ENCODE measurements at regions not wholly inside any gene's neighbourhood (a gene's known extent, or its start where the extent isn't known, plus 50 kb on each side); places are given as distances from the start of the nearest gene placed in this dataset.

DNA sequence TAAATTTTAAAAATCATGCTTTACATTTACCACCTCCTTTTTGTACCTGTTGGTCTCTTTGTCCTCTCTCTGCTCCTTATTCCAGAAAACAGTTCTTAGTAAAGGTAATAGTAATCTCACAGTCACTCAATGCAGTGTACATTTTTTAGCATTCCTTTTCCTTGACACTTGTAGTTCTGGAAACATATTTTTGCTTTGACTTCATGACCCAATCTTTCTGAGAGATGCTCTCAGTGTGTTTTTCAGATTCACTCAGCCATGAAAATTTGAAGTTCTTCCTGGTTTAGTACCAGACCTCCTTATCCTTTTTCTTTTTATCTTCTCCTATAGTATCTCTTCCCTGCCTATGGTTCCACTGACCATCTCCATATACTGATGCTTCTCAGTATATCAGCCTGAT, 747.5 kb upstream of the ZEB2 start:
- no peak for DNase-seq (ENCODE audit: low spot score)

DNA sequence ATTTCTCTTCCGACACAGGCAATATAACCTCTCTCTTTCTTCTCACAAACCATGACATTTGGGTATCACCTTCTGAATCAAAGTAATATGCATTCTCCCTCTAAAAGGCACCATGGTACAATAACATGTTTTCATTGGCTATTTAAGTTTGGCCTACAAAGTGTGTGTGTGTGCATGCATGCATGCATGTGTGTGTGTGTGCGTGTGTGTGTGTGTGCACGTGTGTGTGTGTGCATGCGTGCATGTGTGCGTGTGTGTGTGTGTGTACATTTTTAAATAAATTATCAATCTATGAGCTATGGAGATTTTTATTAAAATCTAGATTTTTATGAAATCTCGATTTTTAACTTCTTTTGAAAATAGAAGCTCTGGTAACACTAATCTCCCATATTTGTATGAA, 745.3 kb upstream of the ZEB2 start:
- DNase-seq (ENCODE audit: low spot score) = no peak

DNA sequence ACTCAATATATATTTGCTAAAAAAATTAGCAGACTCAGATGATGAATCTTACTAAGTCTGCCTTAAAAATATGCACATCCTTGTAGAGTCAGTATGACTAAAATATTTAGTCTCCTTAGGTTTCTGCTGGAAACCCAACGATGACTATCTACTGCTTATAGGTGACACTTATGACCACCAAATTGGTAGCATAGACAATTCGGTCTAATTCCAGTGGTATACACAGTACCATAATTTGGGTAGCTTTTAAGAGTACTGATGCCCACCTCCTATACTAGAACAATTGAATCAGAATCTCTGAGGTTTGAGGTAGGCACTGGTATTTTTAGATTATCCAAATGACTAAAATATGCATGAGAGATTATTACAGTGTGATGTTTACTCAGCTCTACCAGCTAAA, 740.8 kb upstream of the ZEB2 start:
- no peak for DNase-seq (ENCODE audit: low spot score)

DNA sequence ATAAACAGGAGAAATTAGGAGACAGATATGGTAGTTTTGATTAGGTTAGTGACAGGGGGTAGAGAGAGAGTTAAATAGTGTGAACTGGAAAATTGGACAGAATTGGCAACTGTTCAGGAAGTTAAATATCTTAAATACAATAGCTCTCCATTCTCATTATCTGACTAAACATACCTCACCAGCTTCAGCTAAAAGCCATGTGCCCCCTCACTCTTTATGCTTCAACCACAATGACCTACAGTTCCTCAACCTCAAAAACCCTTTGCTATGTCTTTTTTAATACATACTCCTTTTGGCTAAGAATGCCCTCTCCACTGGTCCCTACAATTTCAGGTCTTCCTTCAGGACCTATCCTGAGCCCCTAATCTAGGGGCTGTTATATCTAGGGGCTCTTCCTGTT, 740.2 kb upstream of the ZEB2 start:
- DNase-seq (ENCODE audit: low spot score) = no peak

DNA sequence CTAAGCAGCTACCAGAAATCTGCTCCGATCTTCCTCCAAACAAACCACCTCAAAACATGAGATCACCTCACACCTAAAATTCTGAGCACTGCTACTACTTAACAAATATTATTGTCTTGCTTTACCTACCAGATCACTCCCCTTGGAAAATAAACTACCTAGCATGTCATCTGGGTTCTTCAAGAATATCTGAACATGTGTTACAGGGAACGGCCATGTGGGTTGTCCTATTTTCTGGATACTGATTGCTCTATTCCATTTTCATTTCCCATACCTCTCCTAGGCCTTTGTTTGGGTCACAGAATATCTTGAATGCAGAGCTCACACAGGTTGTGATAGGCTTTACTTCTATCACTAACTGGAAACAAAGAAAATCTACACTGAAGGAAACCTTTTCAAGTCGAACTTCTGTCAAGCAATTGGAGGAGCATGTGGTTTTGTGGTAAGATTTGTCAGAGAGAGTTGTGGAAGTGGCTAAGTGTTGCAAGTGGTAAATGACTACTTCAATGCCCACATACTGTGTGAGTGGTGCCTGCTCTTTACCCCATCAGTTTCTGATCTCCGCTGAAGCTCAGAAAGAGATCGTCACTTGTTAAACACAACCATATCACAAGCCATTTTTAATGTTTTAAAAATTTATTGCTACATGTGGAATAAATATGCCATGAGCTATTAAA, 739.1 kb upstream of the ZEB2 start:
- DNase-seq (ENCODE audit: low spot score) = no peak

DNA sequence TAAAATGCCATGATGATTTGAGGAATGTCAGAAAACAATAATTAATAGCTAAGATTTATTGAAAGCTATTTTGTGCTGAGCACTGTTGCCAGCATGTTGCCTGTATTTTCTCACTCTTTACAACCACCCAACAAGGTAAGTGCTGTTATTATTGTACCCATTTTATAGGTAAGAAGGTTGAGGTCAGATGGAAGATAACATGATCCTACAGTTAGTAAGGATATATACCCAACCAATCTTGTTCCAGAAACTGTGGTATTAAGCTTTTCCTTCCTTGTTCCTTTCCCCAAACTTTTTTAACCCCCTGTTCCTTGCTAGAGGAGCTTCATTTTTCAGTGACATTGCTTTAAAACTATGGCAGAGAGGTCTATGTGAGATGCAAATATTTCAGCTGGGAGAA, 738.0 kb upstream of the ZEB2 start:
- DNase-seq (ENCODE audit: low spot score) = no peak

DNA sequence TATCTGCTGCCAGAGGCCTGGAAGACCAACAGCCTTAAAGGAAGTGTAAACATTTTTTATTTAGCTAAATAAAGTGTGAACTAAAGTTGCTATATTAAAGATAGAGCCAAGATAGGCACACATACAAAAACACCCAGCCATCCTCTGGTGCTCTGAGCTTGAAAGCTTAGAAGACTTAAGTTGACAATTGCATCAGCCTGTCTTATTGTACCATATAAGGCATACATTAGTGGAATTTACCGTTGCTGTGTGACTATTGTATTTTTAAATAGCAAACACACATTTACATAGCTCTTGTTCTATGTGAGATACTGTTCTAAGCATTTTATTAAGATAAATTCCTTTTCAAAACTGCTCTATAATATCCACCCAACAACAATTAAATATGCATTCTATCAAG, 736.6 kb upstream of the ZEB2 start:
- DNase-seq (ENCODE audit: low spot score) = no peak

DNA sequence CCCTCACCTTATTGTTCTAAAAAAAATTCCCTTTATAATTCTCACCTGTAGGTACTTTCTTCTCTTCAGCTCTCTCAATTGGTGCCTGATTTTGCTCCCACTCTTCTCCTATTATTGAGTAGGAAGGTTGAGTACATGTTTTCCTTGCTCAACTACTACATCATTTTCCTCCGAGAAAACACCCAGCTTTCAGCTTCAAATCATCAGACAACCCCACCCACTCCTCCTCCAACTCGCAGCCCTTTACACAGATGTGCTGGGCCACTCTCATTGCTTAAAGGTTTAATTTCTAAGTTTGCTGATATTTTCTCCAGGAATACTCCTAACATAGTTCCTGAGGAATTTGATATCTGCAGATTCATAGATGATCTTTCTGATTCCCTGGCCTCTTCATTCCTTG, 734.4 kb upstream of the ZEB2 start:
- no peak for DNase-seq (ENCODE audit: low spot score)

DNA sequence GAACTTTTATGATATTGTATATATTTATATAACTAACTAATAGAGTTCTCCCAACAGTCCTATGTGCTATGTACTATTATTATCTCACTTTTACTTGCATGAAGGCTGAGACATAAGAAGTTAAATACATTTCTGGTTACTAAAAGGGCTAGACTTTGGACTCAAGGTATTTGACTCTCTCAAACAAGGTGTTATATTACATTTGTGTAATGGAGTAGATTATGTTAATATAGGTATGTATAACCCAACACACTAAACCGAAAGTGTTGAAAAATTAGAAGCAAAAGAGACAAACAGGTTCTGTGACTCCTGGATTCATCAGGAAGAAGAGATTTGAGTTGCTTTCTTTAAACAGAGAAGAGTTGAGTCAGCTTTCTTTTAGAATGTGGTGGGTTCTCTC, 733.6 kb upstream of the ZEB2 start:
- DNase-seq (ENCODE audit: low spot score) = no peak

DNA sequence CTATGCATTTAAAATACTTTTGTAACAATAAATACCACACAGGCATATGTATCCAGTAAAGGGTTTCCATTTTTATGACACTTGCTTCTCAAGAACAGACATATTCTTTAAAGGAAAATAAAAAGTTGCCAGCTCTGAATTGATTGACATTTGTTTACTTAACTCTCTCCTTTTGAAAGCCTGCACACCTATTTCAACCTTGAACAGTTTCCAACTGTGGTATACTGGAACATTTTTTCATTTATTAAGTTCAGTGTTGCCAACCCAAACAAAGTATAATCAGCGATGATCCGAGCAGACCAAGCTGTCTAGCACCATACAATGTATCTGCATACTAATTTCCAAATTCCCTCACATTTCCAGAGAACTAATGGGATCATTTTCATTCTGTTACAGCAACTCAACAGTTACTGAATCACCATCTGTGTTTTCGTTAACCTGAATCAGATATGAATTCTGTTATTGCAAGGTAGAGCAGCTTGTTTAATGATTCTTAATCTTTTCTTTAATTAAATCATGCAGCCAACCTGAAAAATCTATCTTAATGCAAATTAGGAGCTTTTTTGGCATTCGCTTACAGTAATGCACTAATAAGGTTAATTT, 725.5 kb upstream of the ZEB2 start:
- DNase-seq (ENCODE audit: low spot score) = no peak

DNA sequence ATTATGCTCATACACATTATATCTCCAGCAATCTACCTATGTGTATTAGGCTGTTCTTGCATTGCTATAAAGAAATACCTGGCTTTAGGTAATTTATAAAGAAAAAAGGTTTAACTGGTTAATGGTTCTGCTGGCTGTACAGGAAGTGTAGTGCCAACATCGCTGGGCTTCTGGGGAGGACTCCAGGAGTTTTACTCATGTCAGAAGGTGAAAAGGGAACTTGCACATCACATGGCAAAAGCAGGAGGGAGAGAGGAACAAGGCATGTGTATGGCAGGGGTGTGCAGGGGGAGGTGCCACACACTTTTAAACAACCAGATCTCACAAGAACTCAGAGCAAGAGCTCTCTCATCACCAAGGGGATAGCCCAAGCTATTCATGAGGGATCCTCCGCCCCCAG, 715.4 kb upstream of the ZEB2 start:
- no peak for DNase-seq (ENCODE audit: low spot score)

DNA sequence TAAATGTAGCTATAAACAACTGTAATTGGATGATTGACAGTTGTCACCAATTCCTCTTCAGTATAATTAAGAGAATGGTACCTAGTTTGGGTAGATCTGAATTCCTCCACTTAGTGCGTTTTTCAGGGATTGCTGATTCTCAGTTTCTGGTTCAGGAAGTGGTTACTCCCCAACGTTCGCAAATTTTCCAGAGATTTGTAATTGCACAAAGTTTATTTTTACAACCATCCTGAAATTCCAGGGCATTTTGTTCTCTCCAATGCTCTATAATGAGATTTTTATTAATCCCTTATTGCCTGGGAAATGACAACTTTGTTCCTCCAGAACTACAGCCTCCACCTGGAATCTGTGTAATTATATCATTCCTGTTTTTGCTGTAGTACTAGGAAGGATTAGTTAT, 710.6 kb upstream of the ZEB2 start:
- DNase-seq (ENCODE audit: low spot score) = no peak

DNA sequence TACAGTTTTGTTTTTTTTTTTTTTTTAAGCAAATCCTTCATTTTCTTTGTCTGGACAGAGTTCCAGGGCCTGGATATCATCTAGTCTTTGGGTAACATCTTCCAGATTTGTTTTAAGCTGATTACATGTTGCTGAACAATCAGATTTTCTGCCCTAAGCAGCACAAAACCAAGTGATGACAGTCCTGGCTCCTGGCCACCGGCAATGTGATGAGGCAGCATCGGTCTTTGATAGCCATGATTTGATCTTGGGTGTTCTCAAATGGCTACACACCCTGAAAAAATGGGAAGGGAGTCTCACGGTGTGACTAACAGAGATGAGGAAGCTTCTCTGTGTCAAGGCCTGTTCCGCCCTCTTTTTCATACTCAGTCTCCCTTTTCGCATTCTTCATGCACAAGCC, 708.6 kb upstream of the ZEB2 start:
- DNase-seq (ENCODE audit: low spot score) = no peak

DNA sequence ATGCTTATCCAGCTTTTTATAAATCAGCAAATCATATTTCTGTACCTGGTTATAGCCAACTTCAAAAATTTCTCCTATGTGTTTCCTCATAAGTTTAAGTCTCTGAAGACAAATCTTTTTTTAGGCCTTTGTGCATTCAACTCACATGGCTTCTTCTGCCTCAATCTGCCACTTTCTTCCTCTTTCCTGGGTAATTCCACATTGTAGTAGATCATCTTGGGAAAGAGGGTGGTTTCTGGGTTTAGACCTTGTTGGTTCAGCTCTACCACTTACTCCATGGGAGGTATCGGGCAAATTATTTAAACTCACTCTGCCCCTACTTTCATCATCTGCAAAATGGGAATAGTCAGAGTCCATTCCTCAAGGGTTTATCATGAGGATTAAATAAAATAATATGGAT, 707.0 kb upstream of the ZEB2 start:
- DNase-seq (ENCODE audit: low spot score) = no peak

DNA sequence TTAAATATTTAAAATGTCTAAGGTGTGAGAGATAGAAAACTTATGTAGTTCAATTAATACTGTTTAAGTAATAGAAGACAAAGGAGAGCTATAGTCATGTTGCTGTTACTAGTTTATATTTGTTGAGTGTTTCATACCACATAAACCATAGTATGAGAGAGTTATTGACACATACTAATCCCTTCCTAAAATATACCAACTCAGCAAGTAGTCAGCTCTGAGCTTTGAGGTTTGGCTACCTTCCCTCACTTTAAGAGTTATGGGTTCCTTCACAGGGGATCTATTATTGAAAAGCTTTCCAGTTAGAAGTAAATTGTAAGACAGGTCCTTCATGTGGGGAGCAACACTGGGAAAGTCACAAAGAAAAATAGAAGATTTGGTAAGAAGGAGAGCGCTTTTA, 701.6 kb upstream of the ZEB2 start:
- no peak for DNase-seq (ENCODE audit: low spot score)

DNA sequence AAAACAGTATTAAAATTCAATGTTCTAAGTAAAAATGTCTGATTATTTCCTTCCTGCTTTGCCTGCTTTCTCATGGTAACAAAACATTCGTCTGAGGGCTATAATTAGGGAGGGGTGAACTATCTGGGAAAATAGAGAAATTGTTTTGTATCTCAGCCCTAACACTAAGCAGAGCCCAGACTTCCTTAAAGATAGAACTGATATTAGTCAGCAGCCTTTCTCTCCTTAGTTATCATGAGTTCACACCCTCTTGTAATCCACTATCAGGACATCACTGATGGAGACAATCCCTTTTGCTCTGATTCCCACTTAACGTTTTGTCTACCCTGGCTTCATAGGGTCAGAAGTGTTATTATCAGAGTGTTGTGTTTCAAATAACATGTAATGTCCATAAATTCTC, 701.1 kb upstream of the ZEB2 start:
- no peak for DNase-seq (ENCODE audit: low spot score)

DNA sequence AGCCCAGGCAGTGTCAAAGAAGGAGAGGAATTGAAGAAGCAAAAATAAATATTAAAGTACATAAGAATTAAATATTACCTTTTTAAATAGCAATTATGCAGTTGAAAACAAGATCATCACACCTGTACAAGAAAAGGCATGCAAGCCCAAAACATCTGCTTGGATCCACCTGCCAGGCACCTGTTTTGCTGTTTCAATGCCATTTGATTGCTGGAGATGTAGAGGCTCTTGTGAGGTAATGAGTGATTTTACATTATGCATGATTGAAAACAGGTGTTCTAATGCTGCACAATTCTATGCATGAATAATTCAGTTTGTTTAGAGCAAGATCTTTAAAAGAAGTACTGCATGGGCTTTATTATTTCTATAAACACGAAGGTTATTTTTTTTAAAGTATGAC, 700.6 kb upstream of the ZEB2 start:
- DNase-seq (ENCODE audit: low spot score) = no peak

DNA sequence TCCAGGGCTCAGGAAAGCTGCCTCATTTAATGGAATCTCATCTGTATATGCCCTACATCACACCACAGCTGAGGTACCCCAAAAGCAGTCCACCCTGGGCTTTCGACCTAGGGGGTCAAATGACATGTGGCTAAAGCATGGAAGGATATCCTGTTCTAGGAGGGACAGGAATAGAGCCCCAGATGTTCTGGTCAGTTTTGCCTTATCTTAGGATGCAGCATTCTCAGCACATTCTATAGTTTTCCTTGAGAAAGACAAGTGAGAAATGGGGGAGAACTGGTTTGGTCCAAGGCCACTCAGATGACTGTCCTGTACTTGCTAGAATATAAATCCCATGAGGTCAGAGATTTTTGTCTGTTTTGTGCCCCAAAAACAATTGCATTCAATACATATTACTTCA, 688.0 kb upstream of the ZEB2 start:
- no peak for DNase-seq (ENCODE audit: low spot score)

DNA sequence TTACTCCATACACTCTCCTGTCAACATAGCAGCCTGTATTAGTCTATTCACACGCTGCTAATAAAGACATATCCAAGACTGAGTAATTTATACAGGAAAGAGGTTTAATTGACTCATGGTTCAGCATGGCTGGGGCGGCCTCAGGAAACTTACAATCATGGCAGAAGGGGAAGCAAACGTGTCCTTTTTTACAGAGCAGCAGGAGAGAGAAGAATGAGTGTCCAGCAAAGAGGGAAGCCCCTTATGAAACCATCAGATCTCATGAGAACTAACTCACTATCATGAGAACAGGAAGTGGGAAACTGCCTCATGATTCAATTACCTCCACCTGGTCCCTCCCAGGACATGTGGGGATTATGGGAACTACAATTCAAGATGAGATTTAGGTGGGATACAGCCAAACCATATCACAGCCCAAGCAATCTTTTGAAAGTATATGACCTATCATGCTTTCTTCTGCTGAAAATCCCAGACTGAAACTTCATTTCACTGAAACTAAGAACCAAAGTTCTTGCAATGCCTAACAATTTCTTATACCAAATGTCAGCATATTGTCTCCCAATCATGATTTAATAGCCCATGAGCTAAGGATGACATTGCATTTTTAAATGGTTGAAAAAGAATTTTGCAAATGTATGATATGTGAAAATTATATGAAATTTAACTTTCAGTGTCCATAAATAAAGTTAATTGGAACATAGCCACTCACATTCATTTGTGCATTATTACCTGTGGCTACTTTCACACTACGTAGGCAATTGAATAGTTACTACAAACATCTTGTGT, 686.8 kb upstream of the ZEB2 start:
- DNase-seq (ENCODE audit: low spot score) = no peak

DNA sequence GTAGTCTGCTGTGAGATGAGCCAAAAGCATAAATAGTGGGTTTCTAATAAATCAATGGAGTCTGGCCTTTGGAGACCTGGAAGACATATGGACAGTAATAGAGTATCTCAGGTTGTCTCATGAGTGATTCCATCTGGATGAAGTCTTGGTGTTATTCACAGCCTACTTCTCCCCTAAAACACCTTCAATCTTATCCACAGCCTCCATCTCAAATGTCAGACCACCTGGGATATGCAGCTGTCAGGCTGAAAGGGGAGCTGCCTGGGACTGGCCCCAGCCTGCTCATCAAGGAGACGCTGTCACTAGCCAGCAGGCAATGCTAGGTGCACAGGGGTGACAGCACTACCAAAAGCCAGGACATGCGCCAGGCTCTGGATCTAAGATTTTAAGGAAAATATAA, 684.0 kb upstream of the ZEB2 start:
- no peak for DNase-seq (ENCODE audit: low spot score)

DNA sequence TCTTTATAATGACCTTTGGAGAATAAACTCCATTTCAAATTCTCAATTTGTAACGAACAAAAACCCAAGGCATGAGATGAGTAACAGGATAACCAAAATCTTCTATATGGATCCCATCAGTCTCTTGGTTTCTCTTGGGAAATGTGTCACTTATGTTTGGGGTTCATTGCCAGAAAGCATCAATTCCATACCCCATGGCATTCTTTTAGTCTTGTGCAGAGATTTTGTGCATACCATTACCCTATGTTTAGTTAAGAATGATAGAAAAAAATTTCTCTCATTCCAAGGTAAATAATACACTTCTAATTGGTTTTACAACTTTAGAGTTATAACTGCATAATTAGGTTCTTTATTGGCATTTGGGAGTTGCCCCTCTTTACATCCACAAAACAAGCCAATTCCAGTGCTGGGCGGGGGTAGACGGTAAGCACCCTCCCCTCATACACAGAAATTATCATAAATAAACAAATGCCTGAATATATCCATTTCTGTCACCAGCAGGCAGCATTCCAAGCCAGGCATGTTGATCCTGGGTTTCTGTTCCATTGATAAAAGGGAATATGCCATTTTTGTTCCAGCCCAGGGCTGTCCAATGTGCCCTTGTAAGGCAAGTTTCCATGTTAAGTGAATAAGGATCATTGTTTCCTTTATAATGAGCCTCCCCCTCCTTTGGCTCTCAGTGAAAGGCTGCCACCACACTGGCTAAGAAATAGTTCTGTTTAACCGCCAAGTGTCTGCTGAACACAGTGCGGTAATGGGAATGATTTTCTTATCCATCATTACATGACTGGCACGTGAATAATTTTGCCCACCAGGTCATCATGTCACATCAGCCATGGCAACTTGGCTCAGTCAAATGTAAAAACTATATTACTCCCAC, 680.1 kb upstream of the ZEB2 start:
- DNase-seq (ENCODE audit: low spot score) = no peak

DNA sequence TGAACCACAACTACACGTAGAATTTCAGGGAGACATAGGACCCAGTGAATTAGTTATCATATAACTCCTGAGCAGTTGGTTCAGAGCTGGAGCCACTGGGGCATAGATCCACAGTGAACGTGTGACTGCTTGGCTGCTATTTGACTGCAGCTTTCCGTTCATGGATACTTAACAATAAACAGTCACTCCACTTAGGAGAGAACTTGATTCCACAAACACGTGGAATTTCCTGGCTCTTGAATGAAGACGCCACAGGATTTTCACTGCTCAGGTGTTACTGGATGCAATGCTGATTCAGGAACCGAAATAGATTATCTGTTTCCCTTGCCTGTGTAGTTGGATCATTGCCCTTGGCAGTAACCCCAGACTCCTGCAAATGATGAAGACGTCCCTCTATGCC, 679.1 kb upstream of the ZEB2 start:
- no peak for DNase-seq (ENCODE audit: low spot score)

DNA sequence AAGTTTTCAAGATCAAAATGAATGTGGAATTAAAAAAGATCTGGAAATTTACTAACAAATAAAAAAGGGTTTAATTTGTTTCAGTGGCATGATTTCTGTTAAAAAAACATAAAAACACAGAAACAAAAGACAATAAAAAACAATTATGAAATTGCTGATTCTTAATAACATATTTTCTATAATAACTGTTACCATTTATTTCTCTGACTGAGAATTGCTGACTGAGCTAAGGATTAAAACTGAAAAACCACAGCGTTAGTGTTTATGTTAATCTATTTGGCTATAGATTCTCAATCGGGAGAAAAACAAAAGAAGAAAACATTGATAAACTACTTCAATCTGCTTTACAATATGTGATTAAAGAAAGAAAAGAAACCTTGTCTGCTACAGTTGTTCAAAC, 678.6 kb upstream of the ZEB2 start:
- no peak for DNase-seq (ENCODE audit: low spot score)
